A549 (cell line): ENCODE measurements at regions not wholly inside any gene's neighbourhood (a gene's known extent, or its start where the extent isn't known, plus 50 kb on each side); places are given as distances from the start of the nearest gene placed in this dataset.

Source experiments
- CTCF ChIP-seq: fragments of >200 bp; sonication (Bioruptor Twin); formaldehyde crosslinking; IDR thresholded peaks from 3 replicates; pipeline ENCODE4 v1.5.1; 2016
- EHMT2 ChIP-seq: fragments of 200-600 bp; sonication (generic); IDR thresholded peaks from 2 replicates; pipeline ENCODE4 v1.6.1; 2016; ENCODE audit warnings: antibody characterized with exemption, low read depth, mild to moderate bottlenecking, moderate library complexity
- EP300 ChIP-seq, 2 experiments: fragments of >200 bp; sonication (Bioruptor Twin); formaldehyde crosslinking; IDR thresholded peaks; 2 replicates in 1 of 2; 3 replicates in 1 of 2; pipeline ENCODE4 v1.6.1; 2016 to 2017
- REST ChIP-seq: fragments of 200-600 bp; sonication (generic); IDR thresholded peaks from 2 replicates; pipeline ENCODE4 v1.6.1; 2016; ENCODE audit warnings: antibody characterized with exemption, mild to moderate bottlenecking, moderate library complexity
- SREBF2 ChIP-seq: fragments of 450-650 bp; IDR thresholded peaks from 2 replicates; pipeline ENCODE4 v1.6.1; 2014; ENCODE audit warnings: mild to moderate bottlenecking, moderate library complexity
- USF2 ChIP-seq: fragments of 450-650 bp; IDR thresholded peaks from 2 replicates; pipeline ENCODE4 v1.6.1; 2014; ENCODE audit warnings: antibody characterized with exemption

GRCh38 chr2:106990297-106990696, 104.3 kb upstream of the ST6GAL2 start:
- TF ChIP-seq EHMT2 (no peak), CTCF (no peak), SREBF2 (no peak), USF2 (no peak), EP300 (IDR thresholded peaks at IDR 0.05) (no peak), REST (no peak)
